H7 (cell line): ENCODE measurements at regions not wholly inside any gene's neighbourhood (a gene's known extent, or its start where the extent isn't known, plus 50 kb on each side); places are given as distances from the start of the nearest gene placed in this dataset.
"Not testable (repeated sequence)": the region's sequence is repeated elsewhere in the genome, so short reads cannot be mapped to it uniquely, and the experiment has no call there.

ENCODE experiments used
- DNase-seq: peaks from one replicate; pipeline ENCODE4 v3.0.0; 2012
- H3K27me3 ChIP-seq: 2 replicates; pipeline ENCODE4 v1.6.0; 2011; ENCODE audit warnings: mild to moderate bottlenecking, low read length; ENCODE audit not compliant: control insufficient read depth, insufficient read depth
- H3K36me3 ChIP-seq: replicated peaks from 2 replicates; pipeline ENCODE4 v1.5.1; 2011; ENCODE audit warnings: low read length; ENCODE audit not compliant: control insufficient read depth, insufficient read depth
- H3K4me3 ChIP-seq: 2 replicates; pipeline ENCODE4 v1.5.1; 2011; ENCODE audit warnings: low read depth, mild to moderate bottlenecking, control low read depth, low read length, moderate library complexity; ENCODE audit not compliant: insufficient read depth

DNA sequence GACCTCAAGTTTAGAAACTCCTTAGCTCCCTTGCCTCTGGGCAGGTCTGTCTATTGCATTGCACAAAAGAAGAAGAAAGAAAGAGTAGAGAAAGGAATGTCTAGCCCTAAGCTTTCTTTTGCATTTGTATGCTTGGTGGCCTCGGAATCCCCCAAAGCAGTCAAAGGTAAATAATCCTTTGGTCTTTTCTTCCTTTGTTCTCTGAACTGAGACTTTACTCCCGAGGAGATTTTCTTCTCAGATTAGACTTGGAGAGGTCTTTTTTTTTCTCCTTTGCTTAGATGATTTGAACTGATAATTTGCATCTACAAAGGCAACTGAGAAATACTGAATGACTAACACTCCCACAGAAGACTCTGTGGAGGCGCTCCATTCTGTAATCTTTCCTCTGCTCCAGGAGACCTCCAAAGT lies 93.2 kb downstream of the AKR1D1 start:
- H3K27me3 ChIP-seq: no peaks in the 10 kb centered on the region
- no peak overlapping the region for H3K4me3 ChIP-seq
- H3K36me3 ChIP-seq: no peaks in the 10 kb centered on the region
- DNase-seq: peak; percentile 19

DNA sequence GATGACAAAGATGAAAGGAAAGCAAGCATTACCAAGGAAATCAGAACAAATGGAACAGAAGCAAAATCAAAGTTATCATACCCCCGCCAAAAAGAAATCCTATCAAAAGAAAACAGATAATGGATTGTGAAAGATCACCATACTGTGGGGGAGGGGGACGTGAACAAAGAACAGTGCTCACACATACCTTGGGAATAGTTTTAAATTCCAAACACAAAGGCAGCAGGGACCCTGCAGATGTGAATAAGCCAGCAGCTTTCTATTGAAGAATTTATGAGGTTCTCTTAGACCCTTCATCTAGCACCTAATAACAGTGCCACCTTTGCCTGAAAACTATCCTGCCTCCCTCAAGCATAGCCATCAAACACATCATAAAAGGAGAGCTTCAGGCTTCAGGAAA lies 94.0 kb downstream of the AKR1D1 start:
- H3K4me3 ChIP-seq: no peak overlapping the region
- DNase-seq: peak; percentile 32
- no peaks in the 10 kb centered on the region for H3K27me3 ChIP-seq
- no peaks in the 10 kb centered on the region for H3K36me3 ChIP-seq

DNA sequence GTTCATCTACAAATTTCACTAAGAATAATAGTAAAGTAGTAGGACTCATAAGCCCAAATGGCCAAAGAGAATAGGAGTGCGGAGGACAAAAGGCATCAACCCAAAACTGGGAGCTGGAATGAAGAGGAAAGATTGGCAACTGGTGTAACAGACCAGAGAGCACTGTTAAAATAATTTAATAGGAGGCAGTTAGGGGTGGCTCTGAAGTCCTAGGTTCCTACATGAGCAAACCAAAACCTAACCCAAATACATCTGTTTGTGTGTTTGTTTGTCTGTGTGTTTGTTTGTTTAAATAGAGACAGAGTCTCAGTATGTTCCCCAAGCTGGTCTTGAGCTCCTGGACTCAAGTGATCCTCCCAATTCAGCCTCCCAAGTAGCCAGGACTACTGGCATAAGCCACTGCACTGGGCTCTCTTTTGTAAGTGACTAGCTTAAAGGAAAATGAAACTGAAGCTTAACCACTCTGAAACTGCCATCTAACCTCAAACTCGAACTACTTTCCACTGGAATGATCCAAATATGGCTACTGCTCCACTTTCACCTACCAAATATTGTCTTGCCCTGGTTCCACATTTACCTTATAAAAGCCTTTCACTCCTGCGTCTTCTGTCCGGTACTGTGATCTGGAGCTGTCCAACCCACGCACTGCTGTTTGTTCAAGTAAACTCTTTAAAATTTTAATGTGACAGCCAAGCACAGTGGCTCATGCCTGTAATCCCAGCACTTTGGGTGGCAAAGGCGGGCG lies 94.9 kb downstream of the AKR1D1 start:
- no peak overlapping the region for H3K4me3 ChIP-seq

DNA sequence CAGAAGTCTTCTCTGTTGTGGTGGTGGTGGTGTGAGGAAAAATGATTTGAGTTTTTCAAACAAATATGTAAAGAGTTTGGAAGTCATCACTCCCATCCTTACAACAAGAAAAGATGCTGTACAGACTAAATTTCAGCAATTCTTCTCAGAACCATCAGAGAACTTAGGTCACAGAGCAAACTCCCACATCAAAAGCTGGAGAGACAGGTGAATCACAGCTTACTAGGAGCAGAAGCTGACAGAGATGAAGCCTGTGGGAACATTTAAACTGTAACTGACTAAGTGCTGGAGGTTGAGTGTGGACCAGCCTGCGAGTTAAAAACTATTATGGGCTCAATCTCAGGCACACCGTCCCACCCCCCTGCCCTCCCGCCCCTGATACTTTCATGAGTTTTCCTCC lies 97.3 kb downstream of the AKR1D1 start:
- no peak for DNase-seq
- no peaks in the 10 kb centered on the region for H3K27me3 ChIP-seq
- H3K36me3 ChIP-seq: no peaks in the 10 kb centered on the region
- no peak overlapping the region for H3K4me3 ChIP-seq

More for the DNA sequence above, 94.9 kb downstream of the AKR1D1 start:
- H3K36me3 ChIP-seq: no peaks in the 10 kb centered on the region
- DNase-seq: no peak
- H3K27me3 ChIP-seq: no peaks in the 10 kb centered on the region

DNA sequence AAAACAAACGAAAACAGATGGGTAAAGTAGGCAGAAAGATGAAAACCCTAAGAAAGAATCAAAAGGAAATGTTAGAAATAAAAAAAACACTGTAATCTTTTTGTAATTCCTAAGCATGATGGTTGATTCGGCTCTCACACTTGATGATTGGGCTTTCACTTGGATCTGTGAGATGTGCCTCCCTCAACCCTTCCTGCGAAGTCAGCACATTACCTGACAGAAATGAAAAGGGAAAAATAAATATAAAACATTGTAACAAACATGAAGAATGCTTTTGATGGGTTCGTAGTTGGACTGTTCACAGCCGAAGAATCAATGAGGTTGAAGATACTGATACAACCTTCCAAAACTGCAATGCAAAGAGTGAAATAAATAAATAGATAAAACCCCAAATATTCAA lies 99.8 kb downstream of the AKR1D1 start:
- no peak for DNase-seq
- Histone ChIP-seq H3K4me3 (no peak overlapping the region), H3K36me3 (no peaks in the 10 kb centered on the region), H3K27me3 (no peaks in the 10 kb centered on the region)

DNA sequence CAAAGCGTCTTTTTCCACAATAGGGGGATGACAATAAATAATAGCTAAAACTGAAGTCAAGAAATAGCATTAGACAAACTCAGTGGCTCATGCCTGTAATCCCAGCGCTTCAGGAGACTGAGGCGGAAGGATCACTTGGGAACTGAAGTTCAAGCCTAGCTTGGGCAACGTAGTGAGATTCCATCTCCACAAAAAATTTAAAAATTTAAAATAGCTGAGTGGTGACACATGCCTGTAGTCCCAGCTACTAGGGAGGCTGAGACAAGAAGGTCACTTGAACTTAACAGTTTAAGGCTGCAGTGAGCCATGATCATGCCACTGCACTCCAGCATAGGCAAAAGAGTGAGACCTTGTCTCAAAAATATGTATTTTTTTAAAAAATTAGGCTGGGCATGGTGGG lies 107.9 kb downstream of the AKR1D1 start:
- no peak overlapping the region for H3K4me3 ChIP-seq

DNA sequence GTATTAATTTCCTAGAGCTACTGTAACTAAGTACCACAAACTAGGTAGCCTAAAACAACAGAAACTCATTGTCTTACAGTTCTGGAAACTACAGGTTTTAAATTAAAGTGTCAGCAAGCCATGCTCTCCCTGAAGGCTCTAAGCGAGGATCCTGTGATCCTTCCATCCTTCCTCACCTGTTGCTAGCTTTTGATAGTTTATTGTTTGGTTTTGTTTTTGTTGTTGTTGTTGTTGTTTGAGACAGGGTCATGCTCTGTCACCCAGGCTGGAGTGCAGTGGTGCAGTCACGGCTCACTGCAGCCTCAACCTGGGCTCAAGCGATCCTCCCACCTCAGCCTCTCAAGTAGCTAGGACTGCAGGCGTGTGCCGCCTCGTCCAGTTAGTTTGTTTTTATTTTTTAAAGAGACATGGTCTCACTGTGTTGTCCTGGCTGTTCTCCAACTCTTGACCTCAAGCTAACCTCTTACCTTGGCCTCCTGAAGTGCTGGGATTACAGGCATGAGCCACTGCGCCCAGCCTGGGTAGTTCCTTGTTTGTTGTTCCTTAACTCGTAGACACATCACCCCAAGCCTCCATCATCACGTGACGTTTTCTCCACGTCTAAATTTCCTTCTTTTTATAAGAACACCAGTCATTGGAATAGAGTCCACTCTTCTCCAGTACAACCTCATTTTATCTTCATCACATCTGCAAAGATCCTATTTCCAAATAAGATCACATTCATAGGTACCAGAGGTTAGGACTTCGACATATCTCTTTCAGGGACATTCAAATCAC lies 109.1 kb downstream of the AKR1D1 start:
- Histone ChIP-seq H3K36me3 (no peaks in the 10 kb centered on the region), H3K27me3 (no peaks in the 10 kb centered on the region), H3K4me3 (no peak overlapping the region)
- no peak for DNase-seq

More for the DNA sequence above, 107.9 kb downstream of the AKR1D1 start:
- Histone ChIP-seq H3K36me3 (no peaks in the 10 kb centered on the region), H3K27me3 (no peaks in the 10 kb centered on the region)
- no peak for DNase-seq

DNA sequence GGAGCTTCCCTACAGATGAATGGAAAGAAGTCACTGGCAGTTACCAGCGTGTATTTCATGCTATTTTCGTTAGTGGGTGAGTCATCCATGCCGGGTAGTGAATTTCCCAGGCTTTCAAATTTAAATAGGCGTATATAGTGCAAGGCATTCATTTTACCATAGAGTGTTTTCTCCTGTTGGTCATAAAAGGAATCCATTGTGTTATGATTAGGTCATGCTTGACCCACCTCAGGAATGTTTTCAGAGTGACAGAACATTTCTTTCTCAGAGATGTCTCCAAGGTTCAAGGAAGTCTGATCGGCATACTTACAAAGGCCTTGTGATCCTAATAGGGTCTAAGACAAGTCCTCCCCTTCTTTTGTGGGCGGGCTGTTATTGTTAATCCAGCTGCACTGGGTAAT lies 110.7 kb downstream of the AKR1D1 start:
- H3K4me3 ChIP-seq: no peak overlapping the region
- H3K27me3 ChIP-seq: no peaks in the 10 kb centered on the region
- no peak for DNase-seq
- H3K36me3 ChIP-seq: no peaks in the 10 kb centered on the region

DNA sequence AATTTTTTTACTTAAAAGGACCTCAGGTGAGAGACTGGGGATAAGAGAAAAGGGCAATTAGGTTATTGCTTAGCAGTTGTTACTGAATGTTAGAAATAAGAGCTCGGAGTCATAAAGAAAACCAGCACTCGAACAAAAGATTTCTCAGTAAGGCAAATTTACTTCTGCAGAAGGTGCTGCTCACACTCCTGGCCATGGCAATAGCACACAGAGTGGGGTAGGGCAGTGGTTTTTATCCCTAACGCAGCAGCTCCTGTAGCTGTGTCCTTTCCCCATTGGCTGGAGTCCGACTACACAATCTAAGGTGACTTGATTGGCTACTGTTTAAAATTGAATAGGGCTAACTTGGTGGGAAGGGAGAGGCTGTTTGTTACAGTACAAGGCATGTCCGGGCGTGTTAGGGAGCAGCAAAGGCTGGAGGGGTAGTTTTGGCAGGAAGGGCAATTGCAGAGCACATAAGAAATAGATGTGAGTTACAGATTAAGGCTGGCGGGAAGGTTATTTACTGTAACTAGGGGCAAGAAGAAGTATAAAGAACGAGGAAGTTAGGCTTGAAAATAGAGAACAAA lies 112.1 kb downstream of the AKR1D1 start:
- Histone ChIP-seq H3K36me3 (no peaks in the 10 kb centered on the region), H3K27me3 (no peaks in the 10 kb centered on the region), H3K4me3 (no peak overlapping the region)
- no peak for DNase-seq

DNA sequence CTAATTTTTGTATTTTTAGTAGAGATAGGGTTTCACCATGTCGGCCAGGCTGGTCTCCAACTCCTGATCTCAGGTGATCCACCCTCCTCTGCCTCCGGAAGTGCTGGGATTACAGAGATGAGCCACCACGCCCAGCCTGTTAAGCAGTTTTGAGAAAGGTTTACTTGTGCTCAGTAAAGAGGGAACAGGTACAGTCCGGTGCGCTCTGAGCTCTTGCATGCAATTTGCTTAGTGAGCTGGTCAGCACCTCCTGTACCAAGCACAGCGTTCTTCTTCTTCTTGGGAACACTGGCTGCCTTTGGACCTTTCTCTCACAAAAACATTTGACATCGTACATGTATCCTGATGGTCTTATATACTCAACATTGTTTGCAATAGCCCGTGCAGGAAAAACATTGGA lies 118.3 kb downstream of the AKR1D1 start:
- no peak for DNase-seq
- H3K36me3 ChIP-seq: no peaks in the 10 kb centered on the region
- H3K27me3 ChIP-seq: no peaks in the 10 kb centered on the region
- H3K4me3 ChIP-seq: no peak overlapping the region

DNA sequence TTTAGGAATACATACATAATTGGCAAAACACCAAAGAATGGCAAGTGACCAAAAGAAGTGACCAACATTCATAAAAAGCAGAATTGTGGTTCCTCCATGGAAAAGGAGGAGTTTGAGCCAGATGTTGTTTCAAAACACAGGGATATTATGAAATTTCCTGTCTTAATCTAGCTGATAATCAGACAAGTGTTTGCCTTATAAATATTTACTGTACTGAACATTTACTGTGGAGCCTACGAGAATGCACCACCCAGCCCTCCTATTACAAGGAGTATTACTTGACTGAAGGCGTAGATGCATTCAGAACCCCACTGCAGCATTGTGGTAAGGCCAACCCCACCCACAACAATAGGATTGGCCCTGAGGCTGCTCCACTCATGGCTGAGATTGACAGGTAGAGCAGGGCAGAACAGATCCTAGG lies 118.9 kb downstream of the AKR1D1 start:
- Histone ChIP-seq H3K4me3 (no peak overlapping the region), H3K27me3 (no peaks in the 10 kb centered on the region), H3K36me3 (no peaks in the 10 kb centered on the region)
- DNase-seq: no peak

DNA sequence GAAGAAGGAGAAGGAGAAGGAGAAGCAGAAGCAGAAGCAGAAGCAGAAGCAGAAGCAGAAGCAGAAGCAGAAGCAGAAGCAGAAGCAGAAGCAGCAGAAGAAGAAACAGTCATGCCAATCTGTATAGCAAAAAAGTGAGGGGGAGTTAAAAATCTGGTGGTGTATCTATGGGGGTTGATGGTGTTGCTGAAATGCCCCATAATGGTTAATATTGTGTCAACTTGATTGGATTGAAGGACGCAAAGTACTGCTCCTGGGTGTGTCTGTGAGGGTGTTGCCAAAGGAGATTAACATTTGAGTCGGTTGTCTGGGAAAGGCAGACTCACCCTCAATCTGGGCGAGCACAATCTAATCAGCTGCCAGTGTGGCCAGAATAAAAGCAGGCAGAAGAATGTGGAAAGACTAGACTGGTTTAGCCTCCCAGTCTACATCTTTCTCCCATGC lies 120.3 kb downstream of the AKR1D1 start:
- H3K36me3 ChIP-seq, H3K4me3 ChIP-seq, DNase-seq, H3K27me3 ChIP-seq: not testable (repeated sequence)

DNA sequence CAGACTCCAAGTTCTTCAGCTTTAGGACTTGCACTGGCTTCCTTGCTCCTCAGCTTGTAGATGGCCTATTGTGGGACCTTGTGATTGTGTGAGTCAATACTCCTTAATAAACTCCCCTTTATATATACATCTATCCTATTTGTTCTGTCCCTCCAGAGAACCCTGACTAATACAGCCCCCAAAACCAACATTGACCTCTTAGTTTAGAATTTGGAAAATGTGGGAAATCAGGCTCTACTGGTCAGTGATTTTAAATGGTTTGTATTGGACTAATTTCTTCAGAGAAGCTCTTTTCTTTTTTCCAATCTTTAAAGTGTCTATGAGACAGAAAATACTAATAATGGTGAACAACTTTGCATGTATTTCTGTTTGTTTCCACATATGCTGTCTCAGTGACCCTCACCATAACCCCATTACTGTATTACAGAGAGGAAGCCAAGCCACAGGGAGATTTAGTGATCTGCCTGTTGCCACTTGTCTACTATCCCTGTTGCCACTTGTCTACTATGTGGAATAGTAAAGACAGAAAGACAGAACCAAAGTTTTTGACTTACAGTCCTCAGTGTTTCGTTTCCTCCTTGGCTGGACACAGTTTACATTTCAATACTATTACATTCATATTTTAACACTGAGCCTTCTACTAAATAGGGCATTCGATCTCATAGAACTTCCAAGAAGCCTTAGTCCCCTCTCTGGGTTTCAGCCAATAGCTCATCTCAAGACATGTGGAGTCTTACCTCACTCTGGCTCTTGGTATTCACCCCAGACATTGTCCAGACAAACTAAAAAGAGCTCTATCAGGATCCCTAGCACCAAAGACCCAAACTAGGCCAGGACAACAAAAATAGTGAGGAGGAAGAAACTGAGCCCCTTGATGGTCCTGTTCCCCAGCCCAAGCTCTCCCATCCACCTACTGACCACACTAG lies 121.0 kb downstream of the AKR1D1 start:
- Histone ChIP-seq H3K4me3 (no peak overlapping the region), H3K27me3 (no peaks in the 10 kb centered on the region), H3K36me3 (no peaks in the 10 kb centered on the region)
- no peak for DNase-seq

DNA sequence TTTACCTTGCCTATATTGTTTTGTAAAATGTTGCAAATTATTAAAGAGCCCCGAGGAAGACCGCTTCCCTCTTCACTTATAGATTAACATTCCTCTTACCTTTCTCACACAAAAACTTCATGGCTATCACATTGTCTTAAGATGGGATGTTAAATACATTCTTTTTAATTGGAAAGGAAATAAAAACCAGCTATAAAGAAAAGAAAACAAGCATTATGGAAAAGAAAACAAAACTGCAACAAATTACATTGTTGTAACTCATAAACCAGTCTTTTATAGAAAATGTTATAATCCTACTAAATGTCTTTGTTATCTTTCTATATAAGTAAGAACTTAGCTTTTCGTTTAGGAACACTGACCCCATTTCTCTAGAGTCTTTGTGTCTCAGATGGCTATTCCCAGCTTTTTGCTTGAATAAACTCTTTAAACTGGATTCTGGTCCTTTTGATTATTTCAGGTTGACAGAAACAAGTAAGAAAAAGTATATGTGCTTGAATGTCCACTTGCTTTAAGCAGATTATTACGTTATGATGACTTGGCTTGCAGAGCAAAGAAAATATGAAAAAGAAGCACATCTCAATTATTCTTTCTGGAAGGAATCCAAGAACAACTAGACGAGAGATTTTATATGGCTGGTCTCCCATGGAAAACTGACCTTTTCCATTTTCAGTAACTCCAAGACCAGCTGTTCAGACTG lies 128.2 kb downstream of the AKR1D1 start:
- Histone ChIP-seq H3K27me3 (no peaks in the 10 kb centered on the region), H3K36me3 (no peaks in the 10 kb centered on the region), H3K4me3 (no peak overlapping the region)
- DNase-seq: no peak
